ENCODE measurements at regions not wholly inside any gene's neighbourhood (a gene's known extent, or its start where the extent isn't known, plus 50 kb on each side); places are given as distances from the start of the nearest gene placed in this dataset.

DNA sequence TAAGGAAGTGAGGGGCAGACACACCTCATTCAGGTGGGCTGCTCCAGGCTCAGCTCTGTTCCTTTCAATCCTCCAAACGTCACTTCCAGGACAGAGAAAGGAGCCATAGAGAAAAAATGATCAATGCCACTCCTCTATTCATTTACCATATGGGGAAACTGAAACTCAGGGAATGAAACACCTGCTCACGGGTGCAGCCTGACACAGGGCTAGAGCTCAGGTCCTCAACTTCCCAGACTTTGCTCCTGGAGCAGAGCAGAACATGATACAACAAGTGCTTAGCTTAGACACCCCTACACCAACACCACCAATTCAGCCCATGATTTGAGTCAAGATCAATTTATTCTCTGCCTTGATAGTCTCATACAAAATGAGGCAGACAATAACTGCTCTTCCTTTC is 58.5 kb upstream of the LPP start:
- no peak for TF ChIP-seq CTCF (IDR thresholded peaks at IDR 0.05)
- TF ChIP-seq ZNF232 (CRISPR knock-in tag; IDR thresholded peaks at IDR 0.05): no peak
- no peak for TF ChIP-seq ETV6 (CRISPR knock-in tag; IDR thresholded peaks at IDR 0.05)
- no peak for TF ChIP-seq ATF1 (CRISPR knock-in tag; IDR thresholded peaks at IDR 0.05)
- TF ChIP-seq ATF3 (CRISPR knock-in tag; conservative IDR thresholded peaks at IDR 0.05): no peak
- no peak for TF ChIP-seq FOXJ3 (CRISPR knock-in tag; IDR thresholded peaks at IDR 0.05; ENCODE audit: borderline replicate concordance)
- no peak for TF ChIP-seq CREB1 (CRISPR knock-in tag; IDR thresholded peaks at IDR 0.05)
- no peak for TF ChIP-seq TP53 (CRISPR knock-in tag; IDR thresholded peaks at IDR 0.05)
- TF ChIP-seq SP1 (CRISPR knock-in tag; conservative IDR thresholded peaks at IDR 0.05): no peak

Measured in WTC11 (cell line).